HCT116 (cell line): ENCODE measurements at regions not wholly inside any gene's neighbourhood (a gene's known extent, or its start where the extent isn't known, plus 50 kb on each side); places are given as distances from the start of the nearest gene placed in this dataset.

Experiments used
- ATAC-seq: fragments of 200-7000 bp; cut with Tn5 transposase; 2 replicates; pipeline ENCODE4 v1.9.1; 2020; ENCODE audit warnings: mild to moderate bottlenecking, moderate library complexity
- BruUV-seq: library from RNA; stranded (reverse); fragments of 400-500 nt; replicated peaks from 2 replicates; lab custom pipeline; 2021; lab: Mats Ljungman, UMichigan
- CTCF ChIA-PET: fragments of 300-600 bp; sonication (Branson Sonifier 250); formaldehyde crosslinking; loops from one replicate; lab custom pipeline; 2021; ENCODE audit warnings: antibody characterized with exemption; lab: Charles Lee
- POLR2A ChIA-PET: fragments of 300-600, 350-600 bp; sonication (Branson Sonifier 250); formaldehyde crosslinking; loops from one replicate; lab custom pipeline; 2021; ENCODE audit warnings: antibody characterized with exemption; lab: Charles Lee
- RAD21 ChIA-PET, 2 experiments: fragments of 300-600 bp; sonication (Branson Sonifier 250); formaldehyde crosslinking; loops; one replicate each; lab custom pipeline; 2023; ENCODE audit warnings: low total read pairs in 2 of 2; ENCODE audit not compliant: uncharacterized antibody in 2 of 2, unreplicated experiment in 2 of 2, low non-redundant PET in 1 of 2; lab: Charles Lee
- DNase-seq: peaks from one replicate; pipeline ENCODE4 v3.0.0-alpha.2; 2010; ENCODE audit warnings: low read depth, low spot score
- H2AFZ ChIP-seq: fragments of 200-600 bp; shearing (Covaris generic), sonication (generic); 2 replicates; pipeline ENCODE4 v1.6.1; 2017; ENCODE audit warnings: low read depth, mixed run types, mixed read lengths, antibody characterized with exemption, low read length; ENCODE audit not compliant: poor library complexity, severe bottlenecking
- H3K27ac ChIP-seq: 2 replicates; pipeline ENCODE4 v1.5.1; 2012; ENCODE audit warnings: low read depth, low read length
- H3K27me3 ChIP-seq: fragments of 200-600 bp; sonication (generic); 2 replicates; pipeline ENCODE4 v1.6.1; 2016; ENCODE audit warnings: mixed run types, low read length, mixed read lengths; ENCODE audit not compliant: insufficient read depth
- H3K36me3 ChIP-seq, 2 experiments: fragments of 200-500 bp in 1 of 2; fragments of 200-600 bp in 1 of 2; sonication (Bioruptor generic) in 1 of 2; sonication (generic) in 1 of 2; 2 replicates each; pipeline versions ENCODE4 v1.5.1 to v1.6.1; 2014 to 2016; ENCODE audit warnings: low read length in 2 of 2, inconsistent platforms in 1 of 2, mixed read lengths in 1 of 2, mixed run types in 1 of 2; ENCODE audit not compliant: insufficient read depth in 2 of 2, control insufficient read depth in 1 of 2
- H3K4me1 ChIP-seq, 2 experiments: fragments of 200-600 bp in 1 of 2; sonication (generic) in 1 of 2; 2 replicates each; pipeline versions ENCODE4 v1.5.1 to v1.6.1; 2012 to 2017; ENCODE audit warnings: low read length in 2 of 2, inconsistent platforms in 1 of 2, mild to moderate bottlenecking in 1 of 2, mixed read lengths in 1 of 2, mixed run types in 1 of 2, moderate library complexity in 1 of 2; ENCODE audit not compliant: insufficient read depth in 2 of 2, control insufficient read depth in 1 of 2
- H3K4me2 ChIP-seq: fragments of 200-600 bp; sonication (generic); 2 replicates; pipeline ENCODE4 v1.6.1; 2017; ENCODE audit warnings: mixed run types, low read length, mixed read lengths
- H3K4me3 ChIP-seq, 2 experiments: fragments of 200-600 bp in 1 of 2; sonication (generic) in 1 of 2; replicated peaks in 1 of 2; 2 replicates each; pipeline ENCODE4 v1.5.1; 2011 to 2016; ENCODE audit warnings: low read length in 2 of 2, control low read depth in 1 of 2, low read depth in 1 of 2, mild to moderate bottlenecking in 1 of 2, mixed read lengths in 1 of 2, mixed run types in 1 of 2
- H3K79me2 ChIP-seq: fragments of 200-600 bp; sonication (generic); 2 replicates; pipeline ENCODE4 v1.6.1; 2017; ENCODE audit warnings: mild to moderate bottlenecking, mixed run types, low read length, moderate library complexity, mixed read lengths; ENCODE audit not compliant: insufficient read depth
- H3K9ac ChIP-seq: fragments of 200-600 bp; sonication (generic); 2 replicates; pipeline ENCODE4 v1.6.1; 2016; ENCODE audit warnings: low read length, mixed read lengths
- H3K9me2 ChIP-seq: fragments of 200-600 bp; sonication (generic), shearing (Covaris generic); 2 replicates; pipeline ENCODE4 v1.6.1; 2017; ENCODE audit warnings: mixed run types, mild to moderate bottlenecking, moderate library complexity; ENCODE audit not compliant: insufficient read depth
- H3K9me3 ChIP-seq, 2 experiments: fragments of 200-500 bp in 1 of 2; fragments of 200-600 bp in 1 of 2; sonication (Bioruptor generic) in 1 of 2; sonication (generic) in 1 of 2; 2 replicates each; pipeline ENCODE4 v1.6.1; 2014 to 2017; ENCODE audit warnings: low read length in 2 of 2, mixed read lengths in 2 of 2, inconsistent platforms in 1 of 2, low read depth in 1 of 2, mild to moderate bottlenecking in 1 of 2, mixed run types in 1 of 2, moderate library complexity in 1 of 2; ENCODE audit not compliant: control insufficient read depth in 1 of 2, insufficient read depth in 1 of 2
- H4K20me1 ChIP-seq: fragments of 200-600 bp; sonication (generic), shearing (Covaris generic); 2 replicates; pipeline ENCODE4 v1.6.1; 2017; ENCODE audit warnings: mixed run types, mild to moderate bottlenecking, moderate library complexity; ENCODE audit not compliant: insufficient read depth
- EGR1 ChIP-seq: IDR thresholded peaks from 2 replicates; pipeline ENCODE4 v1.6.1; 2012; ENCODE audit warnings: low read depth
- EZH2phosphoT487 ChIP-seq: fragments of 200-600 bp; IDR thresholded peaks from 2 replicates; pipeline ENCODE4 v1.6.1; 2018; ENCODE audit warnings: antibody characterized with exemption, borderline replicate concordance
- JUND ChIP-seq: IDR thresholded peaks from 2 replicates; pipeline ENCODE4 v1.6.1; 2012
- RAD21 ChIP-seq: IDR thresholded peaks from 2 replicates; pipeline ENCODE4 v1.6.1; 2012; ENCODE audit warnings: low read depth, mild to moderate bottlenecking
- SIN3A ChIP-seq: IDR thresholded peaks from 2 replicates; pipeline ENCODE4 v1.6.1; 2012; ENCODE audit warnings: low read depth
- ZFX ChIP-seq: fragments of 450-650 bp; IDR thresholded peaks from 2 replicates; pipeline ENCODE4 v1.6.1; 2017
- ZNF274 ChIP-seq: fragments of 200-500 bp; sonication (Bioruptor generic); IDR thresholded peaks from 2 replicates; pipeline ENCODE4 v1.6.1; 2014; ENCODE audit warnings: mild to moderate bottlenecking, low read depth, low read length, inconsistent platforms
- intact Hi-C: fragments of 100-400 bp; cut with micrococcal nuclease; formaldehyde crosslinking; loops from 2 replicates; pipeline ENCODE4 v1.10.0; 2022
- TF ChIP-seq, protein P1 (sequence below): IDR thresholded peaks from 2 replicates; pipeline ENCODE4 v1.6.1; 2012
- TF ChIP-seq, protein P2 (sequence below), 3 experiments: fragments of 200-600 bp in 1 of 3; sonication (generic) in 1 of 3; IDR thresholded peaks in 2 of 3; conservative IDR thresholded peaks in 1 of 3; 2 replicates each; pipeline ENCODE4 v1.5.1; 2012 to 2017; ENCODE audit warnings: low read depth in 2 of 3, low read length in 2 of 3, antibody characterized with exemption in 1 of 3, borderline replicate concordance in 1 of 3, control low read depth in 1 of 3, mild to moderate bottlenecking in 1 of 3, mixed read lengths in 1 of 3, mixed run types in 1 of 3, moderate library complexity in 1 of 3; ENCODE audit not compliant: insufficient read depth in 1 of 3
- TF ChIP-seq, protein P3 (sequence below): IDR thresholded peaks from 2 replicates; pipeline ENCODE4 v1.6.1; 2012

DNA sequence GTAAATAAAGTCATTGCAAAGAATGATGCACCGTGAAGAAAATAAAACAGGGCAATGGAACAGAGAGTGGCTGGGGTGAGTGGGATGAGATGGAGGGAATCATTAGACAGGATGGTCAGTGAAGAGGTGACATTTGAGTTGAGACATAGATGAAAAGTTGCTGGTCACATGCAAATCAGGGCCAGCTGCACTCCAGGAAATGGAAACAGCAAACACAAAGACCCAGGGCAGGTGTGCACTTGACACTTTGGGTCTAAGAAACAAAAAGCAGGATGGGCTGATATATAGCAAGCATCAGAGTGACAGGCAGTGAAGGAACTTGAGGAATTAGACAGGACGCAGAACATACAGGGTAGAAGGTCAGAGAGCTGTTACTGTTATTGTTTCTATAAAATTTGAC, 171.5 kb upstream of the RIPOR2 start:
- no TSS peak for BruUV-seq
- ChIA-PET CTCF (no interaction called here), RAD21 (no interaction called here), POLR2A (no interaction called here)
- no peaks in the 10 kb centered on the region for H4K20me1 ChIP-seq
- ATAC-seq (no peak), DNase-seq (no peak)
- no peaks in the 10 kb centered on the region for H3K79me2 ChIP-seq
- H3K27ac ChIP-seq: no peak overlapping the region
- H2AFZ ChIP-seq: no peak overlapping the region
- peaks cover 6% of the 10 kb centered on the region for H3K27me3 ChIP-seq
- TF ChIP-seq EZH2phosphoT487 (no peak), ZFX (no peak), ZNF274 (no peak), RAD21 (no peak), JUND (no peak), EGR1 (no peak), SIN3A (no peak)
- TF ChIP-seq, protein P1, sequence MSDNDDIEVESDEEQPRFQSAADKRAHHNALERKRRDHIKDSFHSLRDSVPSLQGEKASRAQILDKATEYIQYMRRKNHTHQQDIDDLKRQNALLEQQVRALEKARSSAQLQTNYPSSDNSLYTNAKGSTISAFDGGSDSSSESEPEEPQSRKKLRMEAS: no peak
- TF ChIP-seq, protein P2, sequence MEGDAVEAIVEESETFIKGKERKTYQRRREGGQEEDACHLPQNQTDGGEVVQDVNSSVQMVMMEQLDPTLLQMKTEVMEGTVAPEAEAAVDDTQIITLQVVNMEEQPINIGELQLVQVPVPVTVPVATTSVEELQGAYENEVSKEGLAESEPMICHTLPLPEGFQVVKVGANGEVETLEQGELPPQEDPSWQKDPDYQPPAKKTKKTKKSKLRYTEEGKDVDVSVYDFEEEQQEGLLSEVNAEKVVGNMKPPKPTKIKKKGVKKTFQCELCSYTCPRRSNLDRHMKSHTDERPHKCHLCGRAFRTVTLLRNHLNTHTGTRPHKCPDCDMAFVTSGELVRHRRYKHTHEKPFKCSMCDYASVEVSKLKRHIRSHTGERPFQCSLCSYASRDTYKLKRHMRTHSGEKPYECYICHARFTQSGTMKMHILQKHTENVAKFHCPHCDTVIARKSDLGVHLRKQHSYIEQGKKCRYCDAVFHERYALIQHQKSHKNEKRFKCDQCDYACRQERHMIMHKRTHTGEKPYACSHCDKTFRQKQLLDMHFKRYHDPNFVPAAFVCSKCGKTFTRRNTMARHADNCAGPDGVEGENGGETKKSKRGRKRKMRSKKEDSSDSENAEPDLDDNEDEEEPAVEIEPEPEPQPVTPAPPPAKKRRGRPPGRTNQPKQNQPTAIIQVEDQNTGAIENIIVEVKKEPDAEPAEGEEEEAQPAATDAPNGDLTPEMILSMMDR (IDR thresholded peaks at IDR 0.05 in 2 of 3, conservative IDR thresholded peaks at IDR 0.05 in 1 of 3; ENCODE audit: borderline replicate concordance in 1 of 3, insufficient read depth in 1 of 3, low read depth in 2 of 3, low read length in 2 of 3): no peak
- TF ChIP-seq, protein P3, sequence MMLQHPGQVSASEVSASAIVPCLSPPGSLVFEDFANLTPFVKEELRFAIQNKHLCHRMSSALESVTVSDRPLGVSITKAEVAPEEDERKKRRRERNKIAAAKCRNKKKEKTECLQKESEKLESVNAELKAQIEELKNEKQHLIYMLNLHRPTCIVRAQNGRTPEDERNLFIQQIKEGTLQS: no peak
- no peaks in the 10 kb centered on the region for H3K36me3 ChIP-seq
- no peaks in the 10 kb centered on the region for H3K4me1 ChIP-seq
- no peaks in the 10 kb centered on the region for H3K9me3 ChIP-seq
- H3K9ac ChIP-seq: no peak overlapping the region
- no peak overlapping the region for H3K4me2 ChIP-seq
- intact Hi-C loops: no loop called here
- no peak overlapping the region for H3K4me3 ChIP-seq
- no peaks in the 10 kb centered on the region for H3K9me2 ChIP-seq
